Esophagus squamous epithelium (tissue), 5 donors: ENCODE measurements at regions not wholly inside any gene's neighbourhood (a gene's known extent, or its start where the extent isn't known, plus 50 kb on each side); places are given as distances from the start of the nearest gene placed in this dataset.
"Not testable (repeated sequence)": the region's sequence is repeated elsewhere in the genome, so short reads cannot be mapped to it uniquely, and the experiment has no call there.

Experiments
- DNase-seq: peaks from one replicate; lab custom pipeline; 2025; lab: John Stamatoyannopoulos, UW
- H3K27ac ChIP-seq, 4 donors: fragments of 200-600 bp; sonication (generic); one replicate each; pipeline ENCODE4 v1.5.1; 2016 to 2019; ENCODE audit warnings: mild to moderate bottlenecking in 1 of 4
- H3K27me3 ChIP-seq, 4 donors: fragments of 200-600 bp; sonication (generic); 1 replicate in 3 of 4; 2 replicates in 1 of 4; pipeline versions ENCODE4 v1.5.1 to v1.6.0; 2017 to 2021; ENCODE audit warnings: antibody characterized with exemption in 1 of 4
- H3K36me3 ChIP-seq, 3 donors: fragments of 200-600 bp; sonication (generic); one replicate each; pipeline ENCODE4 v1.5.1; 2016 to 2019
- H3K4me1 ChIP-seq, 3 donors: fragments of 200-600 bp; sonication (generic); one replicate each; pipeline ENCODE4 v1.5.1; 2017 to 2019
- H3K4me3 ChIP-seq, 4 donors: fragments of 200-600 bp; sonication (generic); 1 replicate in 3 of 4; 2 replicates in 1 of 4; pipeline ENCODE4 v1.5.1; 2016 to 2019; ENCODE audit warnings: mild to moderate bottlenecking in 2 of 4, moderate library complexity in 1 of 4
- H3K9me3 ChIP-seq, 3 donors: fragments of 200-600 bp; sonication (generic); one replicate each; pipeline ENCODE4 v1.5.1; 2016 to 2019
- POLR2A ChIP-seq, 4 donors: fragments of 450-650 bp; IDR thresholded peaks; one replicate each; pipeline ENCODE4 v1.6.1; 2017; ENCODE audit warnings: antibody characterized with exemption in 4 of 4, mild to moderate bottlenecking in 4 of 4, moderate library complexity in 3 of 4
- WGBS, 2 donors: methylation state at CpG; one replicate each; pipeline ENCODE4 v1.1.5; 2018; 5-methylcytosine and 5-hydroxymethylcytosine counted together
- intact Hi-C: fragments of 100-400 bp; cut with DNase I; formaldehyde crosslinking; loops from one replicate; pipeline ENCODE4 v1.15.0; 2022
- TF ChIP-seq, protein P1 (sequence below), 6 experiments: fragments of 450-650 bp in 4 of 6; fragments of 200-600 bp in 2 of 6; sonication (generic) in 2 of 6; IDR thresholded peaks; one replicate each; pipeline ENCODE4 v1.5.1; 2016 to 2019; ENCODE audit warnings: antibody characterized with exemption in 6 of 6, mild to moderate bottlenecking in 4 of 6, moderate library complexity in 4 of 6
- donor health status: DM: yes; HTN: yes; CAD: no.

DNA sequence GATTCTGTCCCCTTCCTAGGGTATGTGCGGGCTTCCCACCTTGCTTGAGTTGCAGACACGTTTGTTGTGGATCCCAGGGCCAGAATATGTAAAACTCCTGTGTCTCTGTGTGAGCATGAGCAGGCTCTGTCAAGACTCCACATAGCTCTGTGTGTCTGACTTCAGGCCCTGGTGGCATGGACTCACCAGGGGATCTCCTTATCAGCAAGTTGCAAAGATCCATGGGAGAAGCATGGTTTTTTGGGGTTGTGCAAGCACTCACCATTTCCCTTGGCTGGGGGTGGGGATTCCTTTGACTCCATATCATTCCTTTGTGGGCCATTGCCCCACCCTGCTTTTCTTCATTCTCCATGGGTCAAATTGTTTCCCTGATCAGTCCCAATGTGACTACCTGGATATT is 205.6 kb downstream of the TUSC1 start:
- no peak overlapping the region for H3K27ac ChIP-seq
- no peaks in the 10 kb centered on the region for H3K9me3 ChIP-seq
- no peaks in the 10 kb centered on the region for H3K27me3 ChIP-seq
- TF ChIP-seq, protein P1, sequence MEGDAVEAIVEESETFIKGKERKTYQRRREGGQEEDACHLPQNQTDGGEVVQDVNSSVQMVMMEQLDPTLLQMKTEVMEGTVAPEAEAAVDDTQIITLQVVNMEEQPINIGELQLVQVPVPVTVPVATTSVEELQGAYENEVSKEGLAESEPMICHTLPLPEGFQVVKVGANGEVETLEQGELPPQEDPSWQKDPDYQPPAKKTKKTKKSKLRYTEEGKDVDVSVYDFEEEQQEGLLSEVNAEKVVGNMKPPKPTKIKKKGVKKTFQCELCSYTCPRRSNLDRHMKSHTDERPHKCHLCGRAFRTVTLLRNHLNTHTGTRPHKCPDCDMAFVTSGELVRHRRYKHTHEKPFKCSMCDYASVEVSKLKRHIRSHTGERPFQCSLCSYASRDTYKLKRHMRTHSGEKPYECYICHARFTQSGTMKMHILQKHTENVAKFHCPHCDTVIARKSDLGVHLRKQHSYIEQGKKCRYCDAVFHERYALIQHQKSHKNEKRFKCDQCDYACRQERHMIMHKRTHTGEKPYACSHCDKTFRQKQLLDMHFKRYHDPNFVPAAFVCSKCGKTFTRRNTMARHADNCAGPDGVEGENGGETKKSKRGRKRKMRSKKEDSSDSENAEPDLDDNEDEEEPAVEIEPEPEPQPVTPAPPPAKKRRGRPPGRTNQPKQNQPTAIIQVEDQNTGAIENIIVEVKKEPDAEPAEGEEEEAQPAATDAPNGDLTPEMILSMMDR (IDR thresholded peaks at IDR 0.05), result no peak
- TF ChIP-seq POLR2A (IDR thresholded peaks at IDR 0.05), result no peak
- WGBS, 2 donors, result 60 to 80% methylated on average over 1 to 2 of the region's 2 CpGs
- no peak overlapping the region for H3K4me3 ChIP-seq
- H3K36me3 ChIP-seq, result no peaks in the 10 kb centered on the region
- intact Hi-C loops, result no loop called here
- DNase-seq, result no peak
- no peaks in the 10 kb centered on the region for H3K4me1 ChIP-seq

DNA sequence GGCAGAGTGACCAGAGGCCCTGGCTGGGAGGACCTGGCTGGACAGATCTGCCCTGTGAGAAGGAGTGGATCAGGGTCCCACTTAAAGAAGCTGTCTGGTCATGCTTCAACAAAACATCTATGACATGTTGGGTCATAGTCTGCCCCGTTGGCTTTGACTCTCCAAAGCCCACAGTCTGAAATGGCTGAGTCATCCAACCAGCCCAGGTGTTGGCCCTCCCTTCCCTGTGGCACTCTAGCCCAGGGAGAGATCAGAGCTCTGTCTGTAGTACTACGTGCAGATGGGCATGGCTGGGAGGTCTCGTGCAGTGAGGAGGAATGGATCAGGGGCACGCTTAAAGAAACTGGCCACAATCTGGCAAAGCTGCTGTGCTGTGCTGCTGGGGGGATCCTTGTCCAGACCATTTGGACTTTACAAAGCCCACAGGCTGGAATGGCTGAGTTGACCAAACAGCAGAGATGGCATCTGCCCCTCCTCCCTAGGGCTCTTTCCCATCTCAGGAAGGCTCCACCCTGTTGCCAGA is 206.1 kb downstream of the TUSC1 start:
- Histone ChIP-seq H3K27me3 (no peaks in the 10 kb centered on the region), H3K9me3 (no peaks in the 10 kb centered on the region), H3K36me3 (no peaks in the 10 kb centered on the region), H3K4me1 (no peaks in the 10 kb centered on the region), H3K4me3 (no peak overlapping the region), H3K27ac (no peak overlapping the region)
- TF ChIP-seq POLR2A (IDR thresholded peaks at IDR 0.05), result no peak
- TF ChIP-seq, protein P1 (IDR thresholded peaks at IDR 0.05), result no peak
- 71 to 90% methylated on average over 4 of the region's 4 CpGs for WGBS, 2 donors
- no peak for DNase-seq
- intact Hi-C loops, result no loop called here

DNA sequence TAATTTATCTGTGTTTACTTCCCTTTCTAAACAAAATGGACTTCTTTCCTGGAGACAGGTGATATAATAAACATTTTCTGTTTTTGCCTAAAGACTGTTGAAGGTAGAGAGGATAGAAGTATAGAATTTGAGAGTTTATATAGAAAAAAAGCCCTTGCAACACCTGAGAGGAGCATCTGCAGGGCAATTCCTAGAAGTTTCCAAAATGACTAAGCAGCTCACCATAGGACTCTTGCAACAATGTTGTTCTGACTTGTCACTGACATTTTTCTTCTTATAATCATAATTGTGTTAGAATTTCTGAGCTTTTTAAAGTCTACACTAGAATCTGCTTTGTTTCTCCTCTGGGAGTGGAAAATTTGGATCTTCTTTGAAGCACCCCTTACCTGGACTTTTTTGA is 216.8 kb downstream of the TUSC1 start:
- Histone ChIP-seq H3K4me3 (no peak overlapping the region), H3K4me1 (no peaks in the 10 kb centered on the region), H3K9me3 (no peaks in the 10 kb centered on the region), H3K27ac (no peak overlapping the region), H3K36me3 (no peaks in the 10 kb centered on the region), H3K27me3 (no peaks in the 10 kb centered on the region)
- TF ChIP-seq, protein P1 (IDR thresholded peaks at IDR 0.05), result no peak
- no peak for TF ChIP-seq POLR2A (IDR thresholded peaks at IDR 0.05)
- DNase-seq, result no peak
- intact Hi-C loops, result no loop called here

GRCh38 chr9:25453875-25454274 is 224.4 kb downstream of the TUSC1 start:
- no peaks in the 10 kb centered on the region for H3K4me1 ChIP-seq
- H3K27me3 ChIP-seq, result no peaks in the 10 kb centered on the region
- WGBS, 2 donors, result 57 to 66% methylated on average over 2 of the region's 2 CpGs
- no peaks in the 10 kb centered on the region for H3K9me3 ChIP-seq
- intact Hi-C loops, result no loop called here
- TF ChIP-seq POLR2A (IDR thresholded peaks at IDR 0.05), result no peak
- TF ChIP-seq, protein P1 (IDR thresholded peaks at IDR 0.05), result no peak
- no peak for DNase-seq
- no peak overlapping the region for H3K4me3 ChIP-seq
- H3K27ac ChIP-seq, result no peak overlapping the region
- no peaks in the 10 kb centered on the region for H3K36me3 ChIP-seq

GRCh38 chr9:25449503-25449902 is 228.7 kb downstream of the TUSC1 start:
- intact Hi-C loops, result no loop called here
- no peaks in the 10 kb centered on the region for H3K4me1 ChIP-seq
- DNase-seq, result no peak
- no peak overlapping the region for H3K27ac ChIP-seq
- no peaks in the 10 kb centered on the region for H3K9me3 ChIP-seq
- no peaks in the 10 kb centered on the region for H3K36me3 ChIP-seq
- no peak overlapping the region for H3K4me3 ChIP-seq
- TF ChIP-seq POLR2A (IDR thresholded peaks at IDR 0.05), result no peak
- TF ChIP-seq, protein P1 (IDR thresholded peaks at IDR 0.05), result no peak
- 47 to 51% methylated on average over 3 of the region's 3 CpGs for WGBS, 2 donors
- H3K27me3 ChIP-seq, result no peaks in the 10 kb centered on the region

DNA sequence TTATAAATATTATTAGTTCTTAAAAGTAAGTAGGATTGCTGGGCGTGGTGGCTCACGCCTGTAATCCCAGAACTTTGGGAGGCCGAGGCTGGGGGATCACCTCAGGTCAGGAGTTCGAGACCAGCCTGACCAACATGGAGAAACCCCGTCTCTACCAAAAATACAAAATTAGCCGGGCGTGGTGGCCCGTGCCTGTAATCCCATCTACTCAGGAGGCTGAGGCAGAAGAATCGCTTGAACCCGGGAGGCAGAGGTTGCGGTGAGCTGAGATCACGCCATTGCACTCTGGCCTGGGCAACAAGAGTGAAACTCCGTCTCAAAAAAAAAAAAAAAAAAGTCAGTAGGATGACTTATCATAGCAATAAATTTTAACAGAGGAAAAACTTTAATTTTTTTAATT is 232.5 kb downstream of the TUSC1 start:
- H3K27me3 ChIP-seq, intact Hi-C loops: not testable (repeated sequence)

More for the DNA sequence above, 232.5 kb downstream of the TUSC1 start:
- WGBS, 2 donors, result 85 to 89% methylated on average over 12 to 13 of the region's 13 CpGs
- H3K36me3 ChIP-seq, H3K4me1 ChIP-seq, DNase-seq, H3K9me3 ChIP-seq, H3K4me3 ChIP-seq, H3K27ac ChIP-seq: not testable (repeated sequence)
